DMS53 treated with DMSO at 0.1 percent for 48 hours (cell line): ENCODE measurements at regions not wholly inside any gene's neighbourhood (a gene's known extent, or its start where the extent isn't known, plus 50 kb on each side); places are given as distances from the start of the nearest gene placed in this dataset.
A peak's percentile ranks its signal among the peaks of the same experiment; 100 is the strongest.
"Not testable (repeated sequence)": the region's sequence is repeated elsewhere in the genome, so short reads cannot be mapped to it uniquely, and the experiment has no call there.

Experiments used
- DNase-seq: peaks from one replicate; lab custom pipeline; 2025; ENCODE audit not compliant: unreplicated experiment; lab: John Stamatoyannopoulos, UW

- DNase-seq, result no peak
Measured at GRCh38 chr9:115849679-115850412, 303.7 kb upstream of the PAPPA start.

- no peak for DNase-seq
Measured at GRCh38 chr9:115850548-115851304, 302.9 kb upstream of the PAPPA start.

- DNase-seq, result no peak
Measured at GRCh38 chr9:115855458-115856133, 298.0 kb upstream of the PAPPA start.

GRCh38 chr9:115858421-115858820 is 295.2 kb upstream of the PAPPA start:
- DNase-seq, result not testable (repeated sequence)

- DNase-seq, result no peak
Measured at GRCh38 chr9:115862021-115862420, 291.6 kb upstream of the PAPPA start.

- DNase-seq, result no peak
Measured at GRCh38 chr9:115864581-115864980, 289.0 kb upstream of the PAPPA start.

- no peak for DNase-seq
Measured at GRCh38 chr9:115867326-115867725, 286.3 kb upstream of the PAPPA start.

- DNase-seq, result no peak
Measured at GRCh38 chr9:115877852-115878438, 275.6 kb upstream of the PAPPA start.

- no peak for DNase-seq
Measured at GRCh38 chr9:115879451-115879850, 274.1 kb upstream of the PAPPA start.

- DNase-seq, result no peak
Measured at GRCh38 chr9:115880221-115880885, 273.2 kb upstream of the PAPPA start.

GRCh38 chr9:115882911-115883310 is 270.7 kb upstream of the PAPPA start:
- DNase-seq, result no peak

- peak; percentile 25 for DNase-seq
Measured at GRCh38 chr9:115883467-115884329, 269.9 kb upstream of the PAPPA start.

GRCh38 chr9:115884846-115885245 is 268.7 kb upstream of the PAPPA start:
- DNase-seq, result no peak

GRCh38 chr9:115888131-115888530 is 265.5 kb upstream of the PAPPA start:
- no peak for DNase-seq

GRCh38 chr9:115891929-115892328 is 261.7 kb upstream of the PAPPA start:
- no peak for DNase-seq

GRCh38 chr9:115898478-115898877 is 255.1 kb upstream of the PAPPA start:
- DNase-seq, result not testable (repeated sequence)

GRCh38 chr9:115900698-115901097 is 252.9 kb upstream of the PAPPA start:
- no peak for DNase-seq

GRCh38 chr9:115910959-115911358 is 242.6 kb upstream of the PAPPA start:
- no peak for DNase-seq

GRCh38 chr9:115912086-115912485 is 241.5 kb upstream of the PAPPA start:
- no peak for DNase-seq

- DNase-seq, result no peak
Measured at GRCh38 chr9:115913696-115914095, 239.9 kb upstream of the PAPPA start.
